ENCODE measurements at regions not wholly inside any gene's neighbourhood (a gene's known extent, or its start where the extent isn't known, plus 50 kb on each side); places are given as distances from the start of the nearest gene placed in this dataset.

GRCh38 chr4:123676071-123676889 lies 279.7 kb downstream of the SPRY1 start:
- Histone ChIP-seq H3K27me3 (ENCODE audit: control insufficient read depth, extremely low read depth, insufficient read depth, low read length) (no peaks in the 10 kb centered on the region), H3K9me1 (ENCODE audit: control insufficient read depth, extremely low read depth, insufficient read depth, low read length) (no peaks in the 10 kb centered on the region), H3K4me3 (ENCODE audit: control insufficient read depth in 2 of 3, extremely low read depth in 1 of 3, insufficient read depth in 2 of 3, low read depth in 1 of 3, low read length in 3 of 3) (no peak overlapping the region), H3K27ac (ENCODE audit: control insufficient read depth, insufficient read depth, low read length) (no peak overlapping the region), H3K9me3 (ENCODE audit: control insufficient read depth, low read depth, low read length) (no peaks in the 10 kb centered on the region), H2AFZ (ENCODE audit: control insufficient read depth, low read length) (no peak overlapping the region), H3K9ac (ENCODE audit: control insufficient read depth, extremely low read depth, insufficient read depth, low read length) (no peak overlapping the region), H3K36me3 (ENCODE audit: control insufficient read depth in 2 of 2, extremely low read depth in 1 of 2, insufficient read depth in 2 of 2, low read length in 2 of 2) (no peaks in the 10 kb centered on the region), H4K20me1 (ENCODE audit: control insufficient read depth, extremely low read depth, insufficient read depth, low read length) (no peaks in the 10 kb centered on the region), H3K79me2 (ENCODE audit: control insufficient read depth, insufficient read depth, low read length) (no peaks in the 10 kb centered on the region), H3K4me1 (ENCODE audit: control insufficient read depth, extremely low read depth, insufficient read depth, low read length) (peaks cover 11% of the 10 kb centered on the region), H3K4me2 (ENCODE audit: control insufficient read depth, extremely low read depth, insufficient read depth, low read depth, low read length) (no peak overlapping the region)
- dilution Hi-C loops (cut with MboI; ENCODE audit: extremely low pct_ligation_motif_present, low sequenced_read_pairs) = no loop called here
- FAIRE-seq = no peak
- no peak for DNase-seq (ENCODE audit: low read depth, low spot score)
- no peak for TF ChIP-seq CTCF (optimal IDR thresholded peaks at IDR 0.05 in 1 of 3, IDR thresholded peaks at IDR 0.05 in 1 of 3, conservative IDR thresholded peaks at IDR 0.05 in 1 of 3; ENCODE audit: extremely low read depth in 1 of 3, insufficient read depth in 2 of 3, low read length in 3 of 3)
- no peak for TF ChIP-seq EZH2 (IDR thresholded peaks at IDR 0.05; ENCODE audit: low read length)

- H3K4me1 ChIP-seq (ENCODE audit: control insufficient read depth, extremely low read depth, insufficient read depth, low read length) = peaks cover 11% of the 10 kb centered on the region
- no peaks in the 10 kb centered on the region for H3K36me3 ChIP-seq (ENCODE audit: control insufficient read depth in 2 of 2, extremely low read depth in 1 of 2, insufficient read depth in 2 of 2, low read length in 2 of 2)
- no peaks in the 10 kb centered on the region for H4K20me1 ChIP-seq (ENCODE audit: control insufficient read depth, extremely low read depth, insufficient read depth, low read length)
- DNase-seq (ENCODE audit: low read depth, low spot score) (no peak), FAIRE-seq (no peak)
- H3K9me3 ChIP-seq (ENCODE audit: control insufficient read depth, low read depth, low read length) = no peaks in the 10 kb centered on the region
- TF ChIP-seq EZH2 (IDR thresholded peaks at IDR 0.05; ENCODE audit: low read length) (no peak), CTCF (optimal IDR thresholded peaks at IDR 0.05 in 1 of 3, IDR thresholded peaks at IDR 0.05 in 1 of 3, conservative IDR thresholded peaks at IDR 0.05 in 1 of 3; ENCODE audit: extremely low read depth in 1 of 3, insufficient read depth in 2 of 3, low read length in 3 of 3) (no peak)
- no peaks in the 10 kb centered on the region for H3K79me2 ChIP-seq (ENCODE audit: control insufficient read depth, insufficient read depth, low read length)
- H3K9ac ChIP-seq (ENCODE audit: control insufficient read depth, extremely low read depth, insufficient read depth, low read length) = no peak overlapping the region
- H2AFZ ChIP-seq (ENCODE audit: control insufficient read depth, low read length) = no peak overlapping the region
- dilution Hi-C loops (cut with MboI; ENCODE audit: extremely low pct_ligation_motif_present, low sequenced_read_pairs) = no loop called here
- H3K27me3 ChIP-seq (ENCODE audit: control insufficient read depth, extremely low read depth, insufficient read depth, low read length) = no peaks in the 10 kb centered on the region
- no peak overlapping the region for H3K4me3 ChIP-seq (ENCODE audit: control insufficient read depth in 2 of 3, extremely low read depth in 1 of 3, insufficient read depth in 2 of 3, low read depth in 1 of 3, low read length in 3 of 3)
- no peaks in the 10 kb centered on the region for H3K9me1 ChIP-seq (ENCODE audit: control insufficient read depth, extremely low read depth, insufficient read depth, low read length)
- H3K4me2 ChIP-seq (ENCODE audit: control insufficient read depth, extremely low read depth, insufficient read depth, low read depth, low read length) = no peak overlapping the region
- no peak overlapping the region for H3K27ac ChIP-seq (ENCODE audit: control insufficient read depth, insufficient read depth, low read length)
These were observed 280.3 kb downstream of the SPRY1 start for GRCh38 chr4:123676890-123677229.
